Prostate gland (tissue), 2 donors: ENCODE measurements at regions not wholly inside any gene's neighbourhood (a gene's known extent, or its start where the extent isn't known, plus 50 kb on each side); places are given as distances from the start of the nearest gene placed in this dataset.

ENCODE experiments used
- DNase-seq: peaks from one replicate; pipeline ENCODE4 v3.0.0-alpha.2; 2019; ENCODE audit warnings: low spot score
- H3K27ac ChIP-seq, 2 donors: fragments of 200-600 bp; sonication (generic); 2 replicates each; pipeline ENCODE4 v1.5.1; 2017 to 2019
- H3K27me3 ChIP-seq: fragments of 200-600 bp; sonication (generic); replicated peaks from 2 replicates; pipeline ENCODE4 v1.5.1; 2019; ENCODE audit not compliant: insufficient read depth
- H3K36me3 ChIP-seq, 2 donors: fragments of 200-600 bp; sonication (generic); 1 replicate in 1 of 2; 2 replicates in 1 of 2; pipeline versions ENCODE4 v1.5.1 to v1.8.1; 2017 to 2019
- H3K4me1 ChIP-seq: fragments of 200-600 bp; sonication (generic); replicated peaks from 2 replicates; pipeline ENCODE4 v1.5.1; 2019
- H3K4me3 ChIP-seq, 2 donors: fragments of 200-600 bp; sonication (generic); 2 replicates each; pipeline ENCODE4 v1.5.1; 2017 to 2019
- H3K9me3 ChIP-seq: fragments of 200-600 bp; sonication (generic); 2 replicates; pipeline ENCODE4 v1.5.1; 2017
- POLR2A ChIP-seq: fragments of 450-650 bp; IDR thresholded peaks from one replicate; pipeline ENCODE4 v1.6.1; 2016; ENCODE audit warnings: antibody characterized with exemption, mild to moderate bottlenecking
- POLR2AphosphoS5 ChIP-seq: sonication (generic); formaldehyde crosslinking; IDR thresholded peaks from one replicate; pipeline ENCODE4 v1.6.1; 2017; ENCODE audit warnings: antibody characterized with exemption
- WGBS: methylation state at CpG from one replicate; pipeline ENCODE4 v1.1.5; 2018; 5-methylcytosine and 5-hydroxymethylcytosine counted together
- intact Hi-C: fragments of 100-400 bp; cut with DNase I; formaldehyde crosslinking; loops from one replicate; pipeline ENCODE4 v1.14.2; 2022
- TF ChIP-seq, protein P1 (sequence below), 4 experiments: fragments of 200-600 bp in 2 of 4; fragments of 450-650 bp in 2 of 4; sonication (generic) in 2 of 4; IDR thresholded peaks; 1 replicate in 3 of 4; 2 replicates in 1 of 4; pipeline ENCODE4 v1.5.1; 2016 to 2019; ENCODE audit warnings: antibody characterized with exemption in 4 of 4, mild to moderate bottlenecking in 2 of 4, moderate library complexity in 2 of 4

GRCh38 chr1:232322162-232322734 is 307.7 kb downstream of the SIPA1L2 start:
- intact Hi-C loops: no loop called here
- no peak overlapping the region for H3K4me3 ChIP-seq
- DNase-seq: no peak
- TF ChIP-seq POLR2A: no peak
- TF ChIP-seq, protein P1, sequence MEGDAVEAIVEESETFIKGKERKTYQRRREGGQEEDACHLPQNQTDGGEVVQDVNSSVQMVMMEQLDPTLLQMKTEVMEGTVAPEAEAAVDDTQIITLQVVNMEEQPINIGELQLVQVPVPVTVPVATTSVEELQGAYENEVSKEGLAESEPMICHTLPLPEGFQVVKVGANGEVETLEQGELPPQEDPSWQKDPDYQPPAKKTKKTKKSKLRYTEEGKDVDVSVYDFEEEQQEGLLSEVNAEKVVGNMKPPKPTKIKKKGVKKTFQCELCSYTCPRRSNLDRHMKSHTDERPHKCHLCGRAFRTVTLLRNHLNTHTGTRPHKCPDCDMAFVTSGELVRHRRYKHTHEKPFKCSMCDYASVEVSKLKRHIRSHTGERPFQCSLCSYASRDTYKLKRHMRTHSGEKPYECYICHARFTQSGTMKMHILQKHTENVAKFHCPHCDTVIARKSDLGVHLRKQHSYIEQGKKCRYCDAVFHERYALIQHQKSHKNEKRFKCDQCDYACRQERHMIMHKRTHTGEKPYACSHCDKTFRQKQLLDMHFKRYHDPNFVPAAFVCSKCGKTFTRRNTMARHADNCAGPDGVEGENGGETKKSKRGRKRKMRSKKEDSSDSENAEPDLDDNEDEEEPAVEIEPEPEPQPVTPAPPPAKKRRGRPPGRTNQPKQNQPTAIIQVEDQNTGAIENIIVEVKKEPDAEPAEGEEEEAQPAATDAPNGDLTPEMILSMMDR (IDR thresholded peaks at IDR 0.05): no peak
- TF ChIP-seq POLR2AphosphoS5: peak; percentile 63
- H3K27ac ChIP-seq: no peak overlapping the region
- H3K4me1 ChIP-seq: peaks cover 3% of the 10 kb centered on the region
- no peaks in the 10 kb centered on the region for H3K27me3 ChIP-seq
- no peaks in the 10 kb centered on the region for H3K36me3 ChIP-seq
- WGBS: 70% methylated on average over 5 of the region's 5 CpGs
- no peaks in the 10 kb centered on the region for H3K9me3 ChIP-seq

DNA sequence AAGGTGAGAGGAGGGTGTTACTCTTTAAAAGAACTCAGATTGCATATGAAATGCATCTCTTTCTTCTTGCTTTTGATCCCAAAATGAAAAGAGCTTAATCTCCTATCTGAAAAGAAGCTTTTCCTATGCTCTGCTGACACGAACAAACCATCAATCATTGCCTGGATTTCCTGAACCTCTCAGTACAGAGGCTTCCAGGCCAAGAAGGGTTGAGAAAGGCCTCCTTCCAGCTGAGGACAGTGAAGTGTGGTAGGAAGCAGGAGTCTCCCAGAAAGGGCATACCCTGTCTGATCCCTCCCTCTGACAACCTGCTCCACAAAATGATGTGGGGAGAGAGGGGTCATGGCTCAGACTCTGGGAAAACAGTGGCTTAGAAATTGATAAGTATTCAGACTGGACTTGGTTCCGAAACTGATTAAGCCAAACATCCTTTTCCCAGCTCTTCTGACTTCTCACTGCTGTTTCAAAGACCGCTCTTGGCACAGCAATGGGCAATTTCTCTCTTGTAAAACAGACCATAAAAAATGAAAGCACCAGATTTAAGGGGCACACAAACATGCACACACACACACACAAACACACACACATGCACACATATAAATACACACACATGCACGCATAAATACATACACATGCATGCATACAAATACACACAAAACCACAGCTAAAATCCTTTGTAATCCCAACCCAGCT is 310.3 kb downstream of the SIPA1L2 start:
- no peaks in the 10 kb centered on the region for H3K9me3 ChIP-seq
- WGBS: 26% methylated on average over 4 of the region's 4 CpGs
- H3K27ac ChIP-seq: no peak overlapping the region
- H3K4me1 ChIP-seq: peaks cover 3% of the 10 kb centered on the region
- DNase-seq: no peak
- no peak overlapping the region for H3K4me3 ChIP-seq
- intact Hi-C loops: no loop called here
- no peaks in the 10 kb centered on the region for H3K27me3 ChIP-seq
- no peak for TF ChIP-seq POLR2A
- TF ChIP-seq, protein P1 (IDR thresholded peaks at IDR 0.05): no peak
- TF ChIP-seq POLR2AphosphoS5: no peak
- H3K36me3 ChIP-seq: no peaks in the 10 kb centered on the region

- peaks cover 3% of the 10 kb centered on the region for H3K4me1 ChIP-seq
- TF ChIP-seq, protein P1 (IDR thresholded peaks at IDR 0.05): no peak
- TF ChIP-seq POLR2A (no peak), POLR2AphosphoS5 (peak; percentile 63)
- intact Hi-C loops: no loop called here
- H3K9me3 ChIP-seq: no peaks in the 10 kb centered on the region
- no peaks in the 10 kb centered on the region for H3K27me3 ChIP-seq
- peak; percentile 76 for DNase-seq
- WGBS: 32% methylated on average over 10 of the region's 10 CpGs
- H3K4me3 ChIP-seq: no peak overlapping the region
- H3K27ac ChIP-seq: no peak overlapping the region
- H3K36me3 ChIP-seq: no peaks in the 10 kb centered on the region
Observed at GRCh38 chr1:232319072-232319471, 310.9 kb downstream of the SIPA1L2 start.

- Histone ChIP-seq H3K36me3 (no peaks in the 10 kb centered on the region), H3K4me3 (no peak overlapping the region), H3K27me3 (no peaks in the 10 kb centered on the region), H3K9me3 (no peaks in the 10 kb centered on the region), H3K27ac (no peak overlapping the region), H3K4me1 (peaks cover 3% of the 10 kb centered on the region)
- intact Hi-C loops: no loop called here
- WGBS: 92% methylated on average over 2 of the region's 2 CpGs
- DNase-seq: no peak
- TF ChIP-seq POLR2AphosphoS5 (no peak), POLR2A (no peak)
- TF ChIP-seq, protein P1 (IDR thresholded peaks at IDR 0.05): no peak
Observed at GRCh38 chr1:232318143-232318542, 311.8 kb downstream of the SIPA1L2 start.

- intact Hi-C loops: no loop called here
- TF ChIP-seq, protein P1 (IDR thresholded peaks at IDR 0.05): no peak
- TF ChIP-seq POLR2AphosphoS5 (no peak), POLR2A (no peak)
- Histone ChIP-seq H3K9me3 (no peaks in the 10 kb centered on the region), H3K4me1 (peaks cover 3% of the 10 kb centered on the region), H3K27me3 (no peaks in the 10 kb centered on the region), H3K4me3 (no peak overlapping the region), H3K27ac (no peak overlapping the region), H3K36me3 (no peaks in the 10 kb centered on the region)
- DNase-seq: no peak
- 96% methylated on average over 1 of the region's 1 CpG for WGBS
Observed at GRCh38 chr1:232317350-232317749, 312.6 kb downstream of the SIPA1L2 start.
